Muscle of back (tissue), 3 donors: ENCODE measurements at regions not wholly inside any gene's neighbourhood (a gene's known extent, or its start where the extent isn't known, plus 50 kb on each side); places are given as distances from the start of the nearest gene placed in this dataset.

Source experiments
- DNase-seq, 3 donors: peaks; one replicate each; pipeline versions ENCODE4 v3.0.0 to v3.0.0-alpha.2; 2013

DNA sequence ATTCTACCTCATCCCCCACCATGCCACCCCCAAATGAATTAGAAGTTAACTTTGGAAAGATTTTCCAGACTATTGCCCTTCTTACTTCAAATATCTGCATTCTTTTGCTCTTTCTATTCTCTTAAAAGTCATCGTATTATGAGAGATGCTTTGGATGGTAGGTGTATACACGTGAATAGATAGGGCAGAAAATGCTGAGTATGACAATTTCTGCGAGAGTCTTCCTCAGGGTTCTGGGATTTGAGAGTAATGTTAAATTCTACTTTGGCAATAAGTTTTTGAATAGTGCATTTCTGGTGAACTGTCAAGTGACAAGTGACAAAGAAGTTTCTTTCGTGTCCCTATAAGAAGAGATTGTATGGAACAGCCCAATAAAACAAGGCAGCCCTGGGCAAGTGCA is 137.6 kb upstream of the DSEL start:
- no peak for DNase-seq

DNA sequence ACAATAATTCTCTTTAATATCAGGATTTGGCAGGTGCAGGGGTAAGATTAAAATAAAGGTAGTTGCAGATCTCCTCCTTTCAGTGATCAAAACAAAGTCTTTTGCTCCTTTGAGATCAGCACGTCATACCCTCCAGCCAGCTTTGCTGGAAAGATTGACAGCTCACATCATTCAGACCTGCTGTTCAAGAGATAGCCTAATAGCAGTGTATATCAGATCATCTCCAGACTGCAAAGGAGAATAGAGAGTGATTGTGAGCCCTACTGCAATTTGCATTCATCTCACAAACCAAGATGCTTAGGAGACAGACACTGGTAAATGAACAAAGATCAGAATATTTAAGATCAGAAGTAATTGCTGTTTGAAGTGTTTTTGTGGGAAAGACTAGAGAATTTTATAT is 135.8 kb upstream of the DSEL start:
- DNase-seq: peak in 1 of 3 donors; percentile 20

- peak; percentile 48 to 87 (median 64) for DNase-seq
Measured at GRCh38 chr18:67651438-67651837, 134.9 kb upstream of the DSEL start.

GRCh38 chr18:67650686-67651385 is 134.3 kb upstream of the DSEL start:
- DNase-seq: peak; percentile 43 to 85 (median 48)

DNA sequence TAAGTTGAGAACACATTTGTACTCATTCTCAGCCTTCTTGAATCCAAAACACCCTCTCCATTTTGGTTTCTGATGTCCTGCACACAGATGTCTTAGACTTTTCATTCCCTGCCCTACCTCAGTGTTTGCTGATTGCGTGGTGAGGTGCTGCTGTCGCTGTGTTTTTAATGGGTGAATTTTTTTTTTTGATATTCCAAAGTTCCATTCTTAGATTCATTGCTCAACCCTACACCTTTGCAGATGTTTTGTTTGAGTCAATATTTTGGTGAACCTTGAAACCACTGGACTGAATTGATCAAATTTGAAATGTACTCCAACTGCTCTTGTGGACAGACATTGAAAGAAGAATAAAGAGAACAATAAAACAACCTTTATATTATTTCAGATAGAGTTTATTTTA is 130.4 kb upstream of the DSEL start:
- DNase-seq: no peak

DNA sequence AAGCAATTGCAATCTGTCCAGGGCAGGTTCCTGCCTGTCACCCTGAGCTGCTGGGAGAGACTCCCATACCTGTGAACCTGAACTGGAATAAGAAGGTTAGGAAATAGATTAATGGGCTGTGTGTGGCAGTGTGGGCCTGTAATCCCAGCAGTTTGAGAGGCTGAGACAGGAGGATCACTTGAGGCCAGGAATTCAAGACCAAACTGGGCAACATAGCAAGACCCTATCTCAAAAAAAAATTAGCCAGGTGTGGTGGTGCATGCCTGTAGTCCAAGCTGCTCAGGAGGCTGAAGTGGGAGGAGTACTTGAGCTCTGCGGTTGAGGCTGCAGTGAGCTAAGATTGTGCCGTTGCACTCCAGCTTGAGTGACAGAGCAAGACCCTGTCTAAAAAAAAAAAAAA is 127.7 kb upstream of the DSEL start:
- no peak for DNase-seq

DNA sequence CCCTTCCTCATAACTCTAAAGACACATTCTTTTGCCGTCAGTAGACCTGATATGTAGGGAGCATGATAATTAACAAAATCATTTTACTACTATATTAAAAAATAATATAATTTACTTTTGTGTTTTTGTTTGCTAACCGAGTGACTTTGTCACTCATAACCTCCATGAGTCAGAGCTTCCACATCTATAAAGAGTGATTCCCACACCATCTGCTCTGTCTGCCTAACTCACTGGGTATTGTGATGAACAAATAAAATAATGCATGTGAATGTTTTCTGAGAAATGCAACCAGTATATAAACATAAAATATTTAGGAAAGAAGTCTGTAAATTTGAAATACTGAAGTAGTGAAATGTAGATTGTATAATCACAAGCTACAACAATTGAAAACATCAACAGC is 123.4 kb upstream of the DSEL start:
- no peak for DNase-seq

GRCh38 chr18:67636597-67637385 is 120.3 kb upstream of the DSEL start:
- no peak for DNase-seq

DNA sequence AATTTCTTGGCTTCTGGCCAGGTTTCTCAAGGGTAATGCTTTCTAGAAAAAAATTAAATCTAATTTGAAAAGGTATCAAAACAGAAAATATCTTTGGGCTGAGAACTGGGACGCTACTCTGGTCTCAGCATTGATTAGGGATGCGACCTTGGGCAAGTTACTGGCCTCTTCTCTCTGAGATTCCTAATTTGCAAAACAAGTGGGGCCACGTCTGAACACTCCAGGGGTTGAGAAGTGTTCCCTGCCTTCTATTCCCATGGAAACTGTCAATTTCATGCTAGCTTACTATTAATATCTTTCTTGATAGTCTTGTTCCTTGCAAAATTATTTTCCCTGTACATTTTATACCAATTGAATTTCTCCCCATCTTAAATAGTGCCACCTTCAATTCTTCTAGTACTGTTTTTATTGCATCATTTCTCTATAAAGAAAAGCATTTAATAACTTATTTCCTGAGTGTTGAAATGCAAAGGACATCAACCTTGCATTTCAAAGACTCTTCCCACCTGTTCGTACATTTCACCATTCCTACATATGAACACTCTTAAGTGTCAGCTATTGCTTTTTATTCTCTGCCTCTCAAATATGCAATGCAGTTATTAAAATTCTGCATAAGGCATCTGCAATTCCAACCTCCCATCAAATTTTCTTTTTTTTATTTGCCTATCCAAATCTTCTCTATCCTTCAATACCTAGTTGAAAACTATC is 118.3 kb upstream of the DSEL start:
- DNase-seq: no peak

- no peak for DNase-seq
Measured at GRCh38 chr18:67633939-67634338, 117.4 kb upstream of the DSEL start.

GRCh38 chr18:67621906-67622305 is 105.4 kb upstream of the DSEL start:
- DNase-seq: no peak

- DNase-seq: no peak
Measured at GRCh38 chr18:67621049-67621713, 104.7 kb upstream of the DSEL start.

- no peak for DNase-seq
Measured at GRCh38 chr18:67618061-67618460, 101.5 kb upstream of the DSEL start.

DNA sequence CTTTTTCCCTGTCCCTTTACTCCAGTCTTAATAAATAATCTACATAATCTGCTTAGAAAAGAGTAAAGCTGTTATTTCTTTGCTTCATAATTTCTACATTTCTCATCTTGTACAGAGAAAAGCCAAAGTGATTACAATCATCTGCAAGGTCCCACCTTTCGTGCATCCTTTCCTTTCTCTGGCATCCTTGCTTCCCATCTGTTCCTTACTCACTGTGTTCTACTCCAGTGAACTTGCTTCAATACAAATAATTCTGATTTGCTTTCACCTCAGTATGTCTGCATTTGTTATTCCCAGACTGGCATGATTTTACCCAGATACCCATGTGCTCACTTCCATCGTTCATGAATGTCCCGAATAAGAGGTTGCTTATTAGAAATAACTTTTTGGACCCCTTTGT is 99.4 kb upstream of the DSEL start:
- DNase-seq: no peak

GRCh38 chr18:67613731-67614130 is 97.2 kb upstream of the DSEL start:
- no peak for DNase-seq

DNA sequence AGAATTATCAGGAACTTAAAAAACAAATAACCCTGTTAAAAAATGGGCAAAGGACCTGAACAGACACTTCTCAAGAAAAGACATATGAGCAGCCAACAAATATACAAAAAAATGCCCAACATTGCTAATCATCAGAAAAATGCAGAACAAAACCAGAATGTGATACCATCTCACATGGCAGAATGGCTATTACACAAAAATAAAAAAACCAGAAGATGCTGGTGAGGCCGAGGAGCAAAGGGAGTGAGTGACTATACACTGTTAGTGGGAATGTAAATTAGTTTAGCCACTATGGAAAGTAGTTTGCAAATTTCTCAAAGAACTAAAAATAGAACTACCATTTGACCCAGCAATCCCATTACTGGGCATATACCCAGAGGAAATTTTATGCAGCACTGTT is 95.8 kb upstream of the DSEL start:
- no peak for DNase-seq

GRCh38 chr18:67608615-67609273 is 92.2 kb upstream of the DSEL start:
- DNase-seq: peak; percentile 62 to 80 (median 70)

GRCh38 chr18:67608191-67608590 is 91.7 kb upstream of the DSEL start:
- DNase-seq: peak in 2 of 3 donors; percentile 16 to 40

DNA sequence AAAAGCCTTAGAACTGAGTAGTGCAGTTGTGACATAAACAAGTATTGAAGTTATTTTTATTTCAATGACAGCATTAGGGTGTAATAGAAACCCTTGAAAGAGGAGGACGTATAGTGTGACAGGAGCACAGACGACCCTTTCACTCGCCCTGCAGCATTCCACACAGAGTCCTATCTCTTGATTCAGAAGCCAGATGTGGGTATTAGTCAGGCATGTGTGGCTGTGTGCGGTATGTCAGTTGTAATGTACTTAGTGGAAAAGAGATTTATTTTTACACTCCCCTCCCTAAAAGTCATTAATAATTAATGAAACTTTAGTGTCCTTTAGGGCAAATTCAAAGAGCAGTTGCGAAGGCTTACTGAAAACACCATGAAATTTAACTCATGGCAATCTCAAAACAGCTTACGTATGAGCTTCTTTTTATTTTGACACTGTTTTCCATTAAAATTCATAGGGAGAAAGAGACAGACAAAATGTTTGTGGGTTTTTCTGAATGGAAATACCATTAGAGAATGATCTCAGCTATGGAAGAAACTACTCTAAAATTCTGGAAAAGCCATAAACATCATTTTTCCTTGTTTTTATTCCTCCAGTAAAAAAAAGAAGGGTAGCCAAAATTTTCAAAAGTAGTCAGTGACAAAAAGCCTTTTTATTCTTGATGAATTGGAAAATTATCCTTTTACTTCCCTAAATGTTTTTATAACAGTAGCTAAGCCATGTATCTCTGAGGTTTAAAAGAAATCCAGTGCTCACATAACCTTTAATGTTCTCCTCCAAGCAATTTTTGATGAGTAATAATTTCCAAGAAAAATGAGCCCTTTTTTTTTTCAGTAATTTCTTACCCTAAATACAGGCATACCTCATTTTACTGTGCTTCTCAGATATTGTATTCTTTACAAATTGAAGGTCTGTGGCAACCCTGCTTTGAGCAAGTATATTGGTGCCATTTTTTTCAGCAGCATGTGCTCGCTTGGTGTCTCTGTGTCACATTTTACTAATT is 84.0 kb upstream of the DSEL start:
- peak; percentile 58 to 77 (median 75) for DNase-seq

- DNase-seq: peak in 2 of 3 donors; percentile 30 to 50
Measured at GRCh38 chr18:67599277-67599676, 82.8 kb upstream of the DSEL start.
